ENCODE measurements at regions not wholly inside any gene's neighbourhood (a gene's known extent, or its start where the extent isn't known, plus 50 kb on each side); places are given as distances from the start of the nearest gene placed in this dataset.

DNA sequence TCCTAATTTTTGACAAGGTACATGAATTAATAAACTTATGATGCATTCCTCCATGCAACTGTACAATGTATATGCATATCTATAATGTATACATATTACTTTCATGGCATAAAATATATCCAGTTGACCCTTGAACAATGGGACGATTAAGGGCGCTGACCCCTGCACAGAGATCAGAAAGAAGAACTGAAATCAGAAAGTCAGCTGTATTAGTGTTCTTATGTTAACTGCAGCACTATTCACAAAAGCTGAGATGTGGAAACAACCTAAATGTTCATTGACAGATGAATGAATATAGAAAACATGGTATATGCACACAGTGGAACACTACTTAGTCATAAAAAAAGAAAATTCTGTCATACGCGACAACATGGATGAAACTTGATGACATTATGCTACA, 457.1 kb downstream of the GBA3 start:
- Histone ChIP-seq H2AFZ (ENCODE audit: low read length) (no peak overlapping the region), H3K27ac (ENCODE audit: insufficient read depth, low read length) (no peak overlapping the region), H3K79me2 (ENCODE audit: control insufficient read depth, insufficient read depth, low read length) (no peaks in the 10 kb centered on the region), H3K9ac (ENCODE audit: insufficient read depth, low read length) (no peak overlapping the region), H3K27me3 (ENCODE audit: control insufficient read depth, insufficient read depth, low read length) (no peaks in the 10 kb centered on the region), H3K4me1 (ENCODE audit: control insufficient read depth, extremely low read depth, insufficient read depth, low read length) (no peaks in the 10 kb centered on the region), H3K4me2 (ENCODE audit: extremely low read depth, insufficient read depth, low read length) (no peak overlapping the region), H4K20me1 (ENCODE audit: control insufficient read depth, extremely low read depth, insufficient read depth, low read length) (no peaks in the 10 kb centered on the region), H3K4me3 (replicated peaks in 1 of 4; ENCODE audit: control extremely low read depth in 1 of 4, insufficient read depth in 1 of 4, low read depth in 3 of 4, low read length in 4 of 4) (no peak overlapping the region), H3K36me3 (ENCODE audit: control insufficient read depth, insufficient read depth, low read length) (no peaks in the 10 kb centered on the region), H3K9me3 (ENCODE audit: control insufficient read depth, insufficient read depth, low read depth, low read length) (no peaks in the 10 kb centered on the region)
- TF ChIP-seq EZH2 (IDR thresholded peaks at IDR 0.05; ENCODE audit: low read length, missing control alignments) (no peak), CTCF (conservative IDR thresholded peaks at IDR 0.05 in 1 of 2, IDR thresholded peaks at IDR 0.05 in 1 of 2; ENCODE audit: low read depth in 1 of 2, low read length in 2 of 2) (no peak)
- no peak for DNase-seq (ENCODE audit: low read depth in 2 of 2)

GRCh38 chr4:23144707-23145106, 452.0 kb downstream of the GBA3 start:
- TF ChIP-seq CTCF (conservative IDR thresholded peaks at IDR 0.05 in 1 of 2, IDR thresholded peaks at IDR 0.05 in 1 of 2; ENCODE audit: low read depth in 1 of 2, low read length in 2 of 2), result no peak
- TF ChIP-seq EZH2 (IDR thresholded peaks at IDR 0.05; ENCODE audit: low read length, missing control alignments), result no peak
- Histone ChIP-seq H3K36me3 (ENCODE audit: control insufficient read depth, insufficient read depth, low read length) (no peaks in the 10 kb centered on the region), H3K9ac (ENCODE audit: insufficient read depth, low read length) (no peak overlapping the region), H3K27ac (ENCODE audit: insufficient read depth, low read length) (no peak overlapping the region), H3K4me1 (ENCODE audit: control insufficient read depth, extremely low read depth, insufficient read depth, low read length) (no peaks in the 10 kb centered on the region), H2AFZ (ENCODE audit: low read length) (no peak overlapping the region), H3K4me3 (replicated peaks in 1 of 4; ENCODE audit: control extremely low read depth in 1 of 4, insufficient read depth in 1 of 4, low read depth in 3 of 4, low read length in 4 of 4) (no peak overlapping the region), H4K20me1 (ENCODE audit: control insufficient read depth, extremely low read depth, insufficient read depth, low read length) (no peaks in the 10 kb centered on the region), H3K9me3 (ENCODE audit: control insufficient read depth, insufficient read depth, low read depth, low read length) (no peaks in the 10 kb centered on the region), H3K4me2 (ENCODE audit: extremely low read depth, insufficient read depth, low read length) (no peak overlapping the region), H3K79me2 (ENCODE audit: control insufficient read depth, insufficient read depth, low read length) (no peaks in the 10 kb centered on the region), H3K27me3 (ENCODE audit: control insufficient read depth, insufficient read depth, low read length) (no peaks in the 10 kb centered on the region)
- DNase-seq (ENCODE audit: low read depth in 2 of 2), result no peak

DNA sequence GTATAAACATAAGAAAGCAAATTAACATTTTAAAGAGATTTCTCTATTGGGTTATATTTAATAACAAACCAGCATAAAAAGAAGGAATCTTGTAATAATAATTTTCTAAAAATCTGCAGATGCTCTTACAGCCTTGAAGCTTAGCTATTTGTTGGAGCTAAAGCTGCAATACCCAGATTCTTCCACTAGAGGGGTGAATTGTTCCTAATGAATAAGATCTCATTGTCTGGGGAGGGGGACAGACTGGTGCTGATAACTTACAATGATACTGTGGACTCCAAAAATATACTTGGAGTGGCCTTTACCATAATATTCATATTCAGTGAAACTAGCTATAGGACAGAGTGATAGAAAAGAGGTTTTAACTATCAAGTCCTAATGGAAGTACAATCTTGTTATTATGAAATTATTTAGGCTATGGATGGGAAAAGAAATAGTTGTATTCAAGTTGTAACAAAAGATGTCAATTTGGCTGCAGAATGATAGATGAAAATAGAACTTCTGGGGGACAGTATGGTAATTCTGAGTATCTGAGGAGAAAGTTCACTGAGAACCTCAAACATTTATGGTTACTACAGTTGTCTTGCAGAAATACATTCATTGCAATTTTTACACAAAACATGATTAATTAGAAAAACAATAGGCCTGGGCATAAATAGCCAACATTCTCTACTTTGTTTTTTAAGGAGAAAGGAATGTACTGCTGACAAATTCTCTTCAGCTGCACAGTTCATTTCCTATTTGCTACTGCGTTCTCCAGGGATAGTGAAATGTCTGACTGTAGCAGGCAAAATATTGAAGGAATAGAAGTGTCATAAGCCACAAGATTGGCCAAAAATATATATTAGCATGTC, 443.3 kb downstream of the GBA3 start:
- Histone ChIP-seq H3K36me3 (ENCODE audit: control insufficient read depth, insufficient read depth, low read length) (no peaks in the 10 kb centered on the region), H3K27me3 (ENCODE audit: control insufficient read depth, insufficient read depth, low read length) (no peaks in the 10 kb centered on the region), H3K4me3 (replicated peaks in 1 of 4; ENCODE audit: control extremely low read depth in 1 of 4, insufficient read depth in 1 of 4, low read depth in 3 of 4, low read length in 4 of 4) (no peak overlapping the region), H3K9me3 (ENCODE audit: control insufficient read depth, insufficient read depth, low read depth, low read length) (no peaks in the 10 kb centered on the region), H3K4me1 (ENCODE audit: control insufficient read depth, extremely low read depth, insufficient read depth, low read length) (no peaks in the 10 kb centered on the region), H3K79me2 (ENCODE audit: control insufficient read depth, insufficient read depth, low read length) (no peaks in the 10 kb centered on the region), H3K27ac (ENCODE audit: insufficient read depth, low read length) (no peak overlapping the region), H3K9ac (ENCODE audit: insufficient read depth, low read length) (no peak overlapping the region), H3K4me2 (ENCODE audit: extremely low read depth, insufficient read depth, low read length) (no peak overlapping the region), H4K20me1 (ENCODE audit: control insufficient read depth, extremely low read depth, insufficient read depth, low read length) (no peaks in the 10 kb centered on the region), H2AFZ (ENCODE audit: low read length) (no peak overlapping the region)
- peak; percentile 64 to 86 for TF ChIP-seq CTCF (conservative IDR thresholded peaks at IDR 0.05 in 1 of 2, IDR thresholded peaks at IDR 0.05 in 1 of 2; ENCODE audit: low read depth in 1 of 2, low read length in 2 of 2)
- no peak for TF ChIP-seq EZH2 (IDR thresholded peaks at IDR 0.05; ENCODE audit: low read length, missing control alignments)
- peak; percentile 63 to 68 for DNase-seq (ENCODE audit: low read depth in 2 of 2)

Measured in fibroblast of lung (primary cell).